KMS-11 (cell line): ENCODE measurements at regions not wholly inside any gene's neighbourhood (a gene's known extent, or its start where the extent isn't known, plus 50 kb on each side); places are given as distances from the start of the nearest gene placed in this dataset.

Experiments
- H2AFZ ChIP-seq: fragments of 200-600 bp; sonication (generic); 2 replicates; pipeline ENCODE4 v1.6.1; 2016; ENCODE audit warnings: antibody characterized with exemption, mixed run types, low read depth
- H3K27ac ChIP-seq: fragments of 200-600 bp; sonication (generic); 2 replicates; pipeline ENCODE4 v1.6.1; 2016; ENCODE audit warnings: mild to moderate bottlenecking, mixed run types
- H3K27me3 ChIP-seq: fragments of 200-600 bp; sonication (generic); 2 replicates; pipeline ENCODE4 v1.6.1; 2017; ENCODE audit warnings: mild to moderate bottlenecking, low read depth, mixed run types, moderate library complexity; ENCODE audit not compliant: insufficient read depth
- H3K36me3 ChIP-seq: fragments of 200-600 bp; sonication (generic); 2 replicates; pipeline ENCODE4 v1.6.1; 2017; ENCODE audit warnings: mild to moderate bottlenecking, mixed run types; ENCODE audit not compliant: insufficient read depth
- H3K4me1 ChIP-seq: fragments of 200-600 bp; sonication (generic); 2 replicates; pipeline ENCODE4 v1.6.1; 2016; ENCODE audit warnings: mild to moderate bottlenecking, low read depth, mixed run types; ENCODE audit not compliant: poor library complexity, severe bottlenecking
- H3K4me2 ChIP-seq: fragments of 200-600 bp; sonication (generic); 2 replicates; pipeline ENCODE4 v1.7.0; 2016; ENCODE audit warnings: mild to moderate bottlenecking, mixed run types
- H3K4me3 ChIP-seq: fragments of 200-600 bp; sonication (generic); IDR thresholded peaks from 2 replicates; pipeline ENCODE4 v1.6.1; 2017; ENCODE audit warnings: low read depth, low read length, mixed read lengths; ENCODE audit not compliant: insufficient read depth
- H3K79me2 ChIP-seq: fragments of 200-600 bp; sonication (generic); 2 replicates; pipeline ENCODE4 v1.6.1; 2016; ENCODE audit warnings: low read depth, mixed run types; ENCODE audit not compliant: insufficient read depth
- H3K9ac ChIP-seq: fragments of 200-600 bp; sonication (generic); 2 replicates; pipeline ENCODE4 v1.6.1; 2016; ENCODE audit warnings: mild to moderate bottlenecking, mixed run types
- H4K20me1 ChIP-seq: fragments of 200-600 bp; sonication (generic); 2 replicates; pipeline ENCODE4 v1.6.1; 2016; ENCODE audit warnings: mild to moderate bottlenecking, mixed run types; ENCODE audit not compliant: insufficient read depth
- CTCF ChIP-seq: fragments of 200-600 bp; sonication (generic); conservative IDR thresholded peaks from 2 replicates; pipeline ENCODE4 v1.6.1; 2017; ENCODE audit warnings: low read depth, mild to moderate bottlenecking, antibody characterized with exemption, low read length, moderate library complexity, mixed read lengths

- H3K9ac ChIP-seq, result no peak overlapping the region
- H3K27me3 ChIP-seq, result no peaks in the 10 kb centered on the region
- no peak for TF ChIP-seq CTCF
- no peak overlapping the region for H3K4me2 ChIP-seq
- H3K36me3 ChIP-seq, result no peaks in the 10 kb centered on the region
- no peak overlapping the region for H3K4me3 ChIP-seq
- no peak overlapping the region for H2AFZ ChIP-seq
- H4K20me1 ChIP-seq, result no peaks in the 10 kb centered on the region
- no peaks in the 10 kb centered on the region for H3K4me1 ChIP-seq
- H3K27ac ChIP-seq, result no peak overlapping the region
- no peaks in the 10 kb centered on the region for H3K79me2 ChIP-seq
Observed at GRCh38 chr2:82913566-82913965, 1545.5 kb downstream of the SUCLG1 start.

DNA sequence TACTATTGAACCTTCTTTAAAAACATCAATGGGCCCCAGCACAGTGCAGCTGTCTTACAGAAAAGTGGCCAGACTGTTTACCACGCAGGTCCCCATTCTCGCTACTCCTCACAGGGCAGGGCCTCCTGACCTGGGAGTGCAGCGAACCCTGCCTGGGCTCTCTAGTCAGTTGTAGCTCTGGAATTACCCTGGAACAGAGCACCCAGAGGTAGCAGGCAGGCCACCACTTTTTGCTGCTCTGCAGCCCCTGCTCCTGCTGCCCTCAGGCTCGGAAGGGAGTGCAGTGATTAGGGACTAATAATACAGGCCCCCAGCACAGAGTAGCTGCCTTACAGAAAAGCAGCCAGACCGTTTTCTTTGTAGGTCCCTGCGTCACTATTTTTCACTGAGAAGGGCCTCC lies 1563.0 kb downstream of the SUCLG1 start:
- no peak overlapping the region for H3K9ac ChIP-seq
- no peaks in the 10 kb centered on the region for H4K20me1 ChIP-seq
- no peaks in the 10 kb centered on the region for H3K79me2 ChIP-seq
- no peaks in the 10 kb centered on the region for H3K4me1 ChIP-seq
- no peak for TF ChIP-seq CTCF
- no peaks in the 10 kb centered on the region for H3K27me3 ChIP-seq
- no peak overlapping the region for H3K4me2 ChIP-seq
- H3K4me3 ChIP-seq, result no peak overlapping the region
- H3K27ac ChIP-seq, result no peak overlapping the region
- no peaks in the 10 kb centered on the region for H3K36me3 ChIP-seq
- no peak overlapping the region for H2AFZ ChIP-seq

GRCh38 chr2:82893190-82893589 lies 1565.9 kb downstream of the SUCLG1 start:
- no peaks in the 10 kb centered on the region for H3K79me2 ChIP-seq
- no peak overlapping the region for H3K9ac ChIP-seq
- H4K20me1 ChIP-seq, result no peaks in the 10 kb centered on the region
- no peak overlapping the region for H3K4me3 ChIP-seq
- no peaks in the 10 kb centered on the region for H3K4me1 ChIP-seq
- no peak overlapping the region for H3K27ac ChIP-seq
- TF ChIP-seq CTCF, result no peak
- H3K27me3 ChIP-seq, result no peaks in the 10 kb centered on the region
- no peak overlapping the region for H2AFZ ChIP-seq
- no peak overlapping the region for H3K4me2 ChIP-seq
- no peaks in the 10 kb centered on the region for H3K36me3 ChIP-seq

DNA sequence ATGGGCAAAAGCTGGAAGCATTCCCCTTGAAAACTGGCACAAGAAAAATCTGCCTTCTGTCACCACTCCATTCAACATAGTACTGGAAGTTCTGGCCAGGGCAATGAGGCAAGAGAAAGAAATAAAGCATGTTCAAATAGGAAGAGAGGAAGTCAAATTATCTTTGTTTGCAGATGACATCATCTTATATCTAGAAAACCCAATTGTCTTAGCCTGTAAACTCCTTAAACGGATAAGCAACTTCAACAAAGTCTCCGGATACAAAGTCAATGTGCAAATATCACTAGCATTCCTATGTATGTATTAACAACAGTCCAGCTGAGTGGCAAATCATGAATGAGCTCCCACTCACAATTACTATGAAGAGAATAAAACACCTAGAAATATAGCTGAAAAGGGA lies 1579.3 kb downstream of the SUCLG1 start:
- Histone ChIP-seq H3K27ac (no peak overlapping the region), H4K20me1 (no peaks in the 10 kb centered on the region), H3K36me3 (no peaks in the 10 kb centered on the region), H3K4me3 (no peak overlapping the region), H3K4me2 (no peak overlapping the region), H3K79me2 (no peaks in the 10 kb centered on the region), H3K27me3 (no peaks in the 10 kb centered on the region), H2AFZ (no peak overlapping the region), H3K4me1 (no peaks in the 10 kb centered on the region), H3K9ac (no peak overlapping the region)
- no peak for TF ChIP-seq CTCF

DNA sequence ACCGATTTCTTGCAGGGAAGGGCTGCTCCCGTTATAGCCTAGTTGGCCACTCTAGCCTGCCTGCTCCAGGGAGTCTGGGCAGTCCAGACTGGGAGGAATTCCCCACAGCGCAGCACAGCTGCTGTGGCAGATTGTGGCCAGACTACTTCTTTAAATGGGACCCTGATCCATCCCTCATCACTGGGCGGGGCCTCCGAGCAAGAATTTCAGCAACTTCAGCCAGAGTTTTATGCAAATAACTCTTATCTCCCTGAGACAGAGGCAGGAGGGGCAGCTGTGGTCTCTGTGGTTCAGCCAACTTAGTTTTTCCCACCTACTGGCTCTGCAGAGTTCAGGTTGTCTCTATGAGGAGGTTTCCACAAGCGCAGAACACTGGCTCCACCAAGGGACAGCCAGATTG lies 1583.2 kb downstream of the SUCLG1 start:
- Histone ChIP-seq H3K4me2 (no peak overlapping the region), H3K4me3 (no peak overlapping the region)

More for the DNA sequence above, 1583.2 kb downstream of the SUCLG1 start:
- Histone ChIP-seq H3K27me3 (no peaks in the 10 kb centered on the region), H2AFZ (no peak overlapping the region), H3K27ac (no peak overlapping the region), H3K9ac (no peak overlapping the region), H3K4me1 (no peaks in the 10 kb centered on the region), H4K20me1 (no peaks in the 10 kb centered on the region), H3K36me3 (no peaks in the 10 kb centered on the region), H3K79me2 (no peaks in the 10 kb centered on the region)
- no peak for TF ChIP-seq CTCF
